HCT116 (cell line): ENCODE measurements at regions not wholly inside any gene's neighbourhood (a gene's known extent, or its start where the extent isn't known, plus 50 kb on each side); places are given as distances from the start of the nearest gene placed in this dataset.

ENCODE experiments used
- ATAC-seq: fragments of 200-7000 bp; cut with Tn5 transposase; 2 replicates; pipeline ENCODE4 v1.9.1; 2020; ENCODE audit warnings: mild to moderate bottlenecking, moderate library complexity
- BruUV-seq: library from RNA; stranded (reverse); fragments of 400-500 nt; replicated peaks from 2 replicates; lab custom pipeline; 2021; lab: Mats Ljungman, UMichigan
- CTCF ChIA-PET: fragments of 300-600 bp; sonication (Branson Sonifier 250); formaldehyde crosslinking; loops from one replicate; lab custom pipeline; 2021; ENCODE audit warnings: antibody characterized with exemption; lab: Charles Lee
- POLR2A ChIA-PET: fragments of 300-600, 350-600 bp; sonication (Branson Sonifier 250); formaldehyde crosslinking; loops from one replicate; lab custom pipeline; 2021; ENCODE audit warnings: antibody characterized with exemption; lab: Charles Lee
- RAD21 ChIA-PET, 2 experiments: fragments of 300-600 bp; sonication (Branson Sonifier 250); formaldehyde crosslinking; loops; one replicate each; lab custom pipeline; 2023; ENCODE audit warnings: low total read pairs in 2 of 2; ENCODE audit not compliant: uncharacterized antibody in 2 of 2, unreplicated experiment in 2 of 2, low non-redundant PET in 1 of 2; lab: Charles Lee
- DNase-seq: peaks from one replicate; pipeline ENCODE4 v3.0.0-alpha.2; 2010; ENCODE audit warnings: low read depth, low spot score
- H2AFZ ChIP-seq: fragments of 200-600 bp; shearing (Covaris generic), sonication (generic); 2 replicates; pipeline ENCODE4 v1.6.1; 2017; ENCODE audit warnings: low read depth, mixed run types, mixed read lengths, antibody characterized with exemption, low read length; ENCODE audit not compliant: poor library complexity, severe bottlenecking
- H3K27ac ChIP-seq: 2 replicates; pipeline ENCODE4 v1.5.1; 2012; ENCODE audit warnings: low read depth, low read length
- H3K27me3 ChIP-seq: fragments of 200-600 bp; sonication (generic); 2 replicates; pipeline ENCODE4 v1.6.1; 2016; ENCODE audit warnings: mixed run types, low read length, mixed read lengths; ENCODE audit not compliant: insufficient read depth
- H3K36me3 ChIP-seq, 2 experiments: fragments of 200-500 bp in 1 of 2; fragments of 200-600 bp in 1 of 2; sonication (Bioruptor generic) in 1 of 2; sonication (generic) in 1 of 2; 2 replicates each; pipeline versions ENCODE4 v1.5.1 to v1.6.1; 2014 to 2016; ENCODE audit warnings: low read length in 2 of 2, inconsistent platforms in 1 of 2, mixed read lengths in 1 of 2, mixed run types in 1 of 2; ENCODE audit not compliant: insufficient read depth in 2 of 2, control insufficient read depth in 1 of 2
- H3K4me1 ChIP-seq, 2 experiments: fragments of 200-600 bp in 1 of 2; sonication (generic) in 1 of 2; 2 replicates each; pipeline versions ENCODE4 v1.5.1 to v1.6.1; 2012 to 2017; ENCODE audit warnings: low read length in 2 of 2, inconsistent platforms in 1 of 2, mild to moderate bottlenecking in 1 of 2, mixed read lengths in 1 of 2, mixed run types in 1 of 2, moderate library complexity in 1 of 2; ENCODE audit not compliant: insufficient read depth in 2 of 2, control insufficient read depth in 1 of 2
- H3K4me2 ChIP-seq: fragments of 200-600 bp; sonication (generic); 2 replicates; pipeline ENCODE4 v1.6.1; 2017; ENCODE audit warnings: mixed run types, low read length, mixed read lengths
- H3K4me3 ChIP-seq, 2 experiments: fragments of 200-600 bp in 1 of 2; sonication (generic) in 1 of 2; replicated peaks in 1 of 2; 2 replicates each; pipeline ENCODE4 v1.5.1; 2011 to 2016; ENCODE audit warnings: low read length in 2 of 2, control low read depth in 1 of 2, low read depth in 1 of 2, mild to moderate bottlenecking in 1 of 2, mixed read lengths in 1 of 2, mixed run types in 1 of 2
- H3K79me2 ChIP-seq: fragments of 200-600 bp; sonication (generic); 2 replicates; pipeline ENCODE4 v1.6.1; 2017; ENCODE audit warnings: mild to moderate bottlenecking, mixed run types, low read length, moderate library complexity, mixed read lengths; ENCODE audit not compliant: insufficient read depth
- H3K9ac ChIP-seq: fragments of 200-600 bp; sonication (generic); 2 replicates; pipeline ENCODE4 v1.6.1; 2016; ENCODE audit warnings: low read length, mixed read lengths
- H3K9me2 ChIP-seq: fragments of 200-600 bp; sonication (generic), shearing (Covaris generic); 2 replicates; pipeline ENCODE4 v1.6.1; 2017; ENCODE audit warnings: mixed run types, mild to moderate bottlenecking, moderate library complexity; ENCODE audit not compliant: insufficient read depth
- H3K9me3 ChIP-seq, 2 experiments: fragments of 200-500 bp in 1 of 2; fragments of 200-600 bp in 1 of 2; sonication (Bioruptor generic) in 1 of 2; sonication (generic) in 1 of 2; 2 replicates each; pipeline ENCODE4 v1.6.1; 2014 to 2017; ENCODE audit warnings: low read length in 2 of 2, mixed read lengths in 2 of 2, inconsistent platforms in 1 of 2, low read depth in 1 of 2, mild to moderate bottlenecking in 1 of 2, mixed run types in 1 of 2, moderate library complexity in 1 of 2; ENCODE audit not compliant: control insufficient read depth in 1 of 2, insufficient read depth in 1 of 2
- H4K20me1 ChIP-seq: fragments of 200-600 bp; sonication (generic), shearing (Covaris generic); 2 replicates; pipeline ENCODE4 v1.6.1; 2017; ENCODE audit warnings: mixed run types, mild to moderate bottlenecking, moderate library complexity; ENCODE audit not compliant: insufficient read depth
- EGR1 ChIP-seq: IDR thresholded peaks from 2 replicates; pipeline ENCODE4 v1.6.1; 2012; ENCODE audit warnings: low read depth
- EZH2 ChIP-seq: fragments of 200-600 bp; sonication (generic); IDR thresholded peaks from 2 replicates; pipeline ENCODE4 v1.6.1; 2017; ENCODE audit warnings: antibody characterized with exemption, mixed run types
- REST ChIP-seq: IDR thresholded peaks from 2 replicates; pipeline ENCODE4 v1.6.1; 2012; ENCODE audit warnings: low read depth
- SIN3A ChIP-seq: IDR thresholded peaks from 2 replicates; pipeline ENCODE4 v1.6.1; 2012; ENCODE audit warnings: low read depth
- SP1 ChIP-seq: IDR thresholded peaks from 2 replicates; pipeline ENCODE4 v1.6.1; 2012; ENCODE audit warnings: low read depth
- SRF ChIP-seq: IDR thresholded peaks from 2 replicates; pipeline ENCODE4 v1.6.1; 2012; ENCODE audit warnings: low read depth
- YY1 ChIP-seq: IDR thresholded peaks from 2 replicates; pipeline ENCODE4 v1.6.1; 2011; ENCODE audit warnings: low read length, low read depth, moderate library complexity, mild to moderate bottlenecking; ENCODE audit not compliant: insufficient replicate concordance; ENCODE audit errors: extremely low read depth
- ZFX ChIP-seq: fragments of 450-650 bp; IDR thresholded peaks from 2 replicates; pipeline ENCODE4 v1.6.1; 2017
- intact Hi-C: fragments of 100-400 bp; cut with micrococcal nuclease; formaldehyde crosslinking; loops from 2 replicates; pipeline ENCODE4 v1.10.0; 2022
- TF ChIP-seq, protein P1 (sequence below): IDR thresholded peaks from 2 replicates; pipeline ENCODE4 v1.6.1; 2012

DNA sequence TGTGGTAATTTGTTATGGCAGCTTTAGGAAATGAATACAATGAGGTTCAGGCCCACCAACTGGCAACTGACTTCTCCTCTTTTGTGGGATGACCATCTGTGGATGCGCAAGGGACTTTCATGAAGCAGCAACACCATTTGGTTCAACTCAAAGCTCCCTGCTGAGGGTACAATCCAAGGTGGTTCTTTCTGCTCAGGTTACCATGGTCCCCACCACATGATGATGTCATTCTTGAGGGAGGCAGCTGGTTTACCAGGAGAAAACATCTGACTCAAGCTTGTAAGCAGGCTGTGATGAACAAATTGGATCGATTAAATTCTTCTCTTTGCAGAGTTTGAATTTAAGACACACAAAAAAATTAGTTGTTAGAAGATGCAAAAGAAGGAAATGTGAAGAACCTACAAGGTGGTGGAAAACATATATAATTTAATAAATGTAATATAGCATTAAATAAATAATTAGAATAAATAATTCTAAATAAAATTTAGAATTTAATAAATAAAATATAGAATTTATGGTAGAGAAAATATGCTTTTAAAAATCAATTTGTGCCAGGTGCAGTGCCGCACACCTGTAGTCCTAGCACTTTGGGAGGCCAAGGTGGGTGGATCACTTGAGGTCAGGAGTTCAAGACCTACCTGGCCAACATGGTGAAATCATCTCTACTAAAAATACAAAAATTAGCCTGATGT is 67.6 kb upstream of the ANKFN1 start:
- ATAC-seq (no peak), DNase-seq (no peak)
- Histone ChIP-seq H4K20me1 (no peaks in the 10 kb centered on the region), H3K4me3 (no peak overlapping the region), H3K9me3 (no peaks in the 10 kb centered on the region), H3K4me2 (no peak overlapping the region), H3K9ac (no peak overlapping the region), H3K27ac (no peak overlapping the region), H3K36me3 (no peaks in the 10 kb centered on the region), H2AFZ (no peak overlapping the region), H3K27me3 (peaks cover 7% of the 10 kb centered on the region; the same call in 1 of the 2 replicates), H3K4me1 (no peaks in the 10 kb centered on the region), H3K9me2 (no peaks in the 10 kb centered on the region), H3K79me2 (no peaks in the 10 kb centered on the region)
- no peak for TF ChIP-seq SP1
- no peak for TF ChIP-seq YY1
- no peak for TF ChIP-seq EGR1
- no peak for TF ChIP-seq SRF
- TF ChIP-seq ZFX, result no peak
- TF ChIP-seq REST, result no peak
- no peak for TF ChIP-seq SIN3A
- no peak for TF ChIP-seq EZH2
- TF ChIP-seq, protein P1, sequence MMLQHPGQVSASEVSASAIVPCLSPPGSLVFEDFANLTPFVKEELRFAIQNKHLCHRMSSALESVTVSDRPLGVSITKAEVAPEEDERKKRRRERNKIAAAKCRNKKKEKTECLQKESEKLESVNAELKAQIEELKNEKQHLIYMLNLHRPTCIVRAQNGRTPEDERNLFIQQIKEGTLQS, result no peak
- ChIA-PET POLR2A (no interaction called here), RAD21 (no interaction called here), CTCF (no interaction called here)
- intact Hi-C loops, result no loop called here
- BruUV-seq, result no TSS peak
